ENCODE measurements at regions not wholly inside any gene's neighbourhood (a gene's known extent, or its start where the extent isn't known, plus 50 kb on each side); places are given as distances from the start of the nearest gene placed in this dataset.
"Not testable (repeated sequence)": the region's sequence is repeated elsewhere in the genome, so short reads cannot be mapped to it uniquely, and the experiment has no call there.

GRCh38 chr3:147471741-147472140 lies 62.6 kb downstream of the ZIC1 start:
- DNase-seq: no peak

GRCh38 chr3:147472846-147473245 lies 63.7 kb downstream of the ZIC1 start:
- no peak for DNase-seq

- DNase-seq: no peak
Observed at GRCh38 chr3:147483145-147483544, 74.0 kb downstream of the ZIC1 start.

GRCh38 chr3:147483578-147483977 lies 74.4 kb downstream of the ZIC1 start:
- no peak for DNase-seq

GRCh38 chr3:147493065-147493464 lies 83.9 kb downstream of the ZIC1 start:
- no peak for DNase-seq

GRCh38 chr3:147493666-147494065 lies 84.5 kb downstream of the ZIC1 start:
- no peak for DNase-seq

GRCh38 chr3:147497286-147497685 lies 88.1 kb downstream of the ZIC1 start:
- DNase-seq: no peak

GRCh38 chr3:147507638-147508286 lies 98.6 kb downstream of the ZIC1 start:
- DNase-seq: no peak

GRCh38 chr3:147509448-147509847 lies 100.3 kb downstream of the ZIC1 start:
- no peak for DNase-seq

- no peak for DNase-seq
Observed at GRCh38 chr3:147513785-147514184, 104.6 kb downstream of the ZIC1 start.

GRCh38 chr3:147514366-147515160 lies 105.4 kb downstream of the ZIC1 start:
- no peak for DNase-seq

GRCh38 chr3:147518465-147518864 lies 109.3 kb downstream of the ZIC1 start:
- DNase-seq: no peak

GRCh38 chr3:147521646-147522045 lies 112.5 kb downstream of the ZIC1 start:
- no peak for DNase-seq

GRCh38 chr3:147522780-147523179 lies 113.6 kb downstream of the ZIC1 start:
- DNase-seq: not testable (repeated sequence)

GRCh38 chr3:147529551-147529950 lies 120.4 kb downstream of the ZIC1 start:
- no peak for DNase-seq

- DNase-seq: no peak
Observed at GRCh38 chr3:147538034-147538433, 128.9 kb downstream of the ZIC1 start.

- no peak for DNase-seq
Observed at GRCh38 chr3:147540921-147541320, 131.8 kb downstream of the ZIC1 start.

- DNase-seq: no peak
Observed at GRCh38 chr3:147544290-147544689, 135.1 kb downstream of the ZIC1 start.

GRCh38 chr3:147551491-147551890 lies 142.3 kb downstream of the ZIC1 start:
- no peak for DNase-seq

- no peak for DNase-seq
Observed at GRCh38 chr3:147554332-147554731, 145.2 kb downstream of the ZIC1 start.

GRCh38 chr3:147572970-147573340 lies 163.8 kb downstream of the ZIC1 start:
- DNase-seq: no peak

- no peak for DNase-seq
Observed at GRCh38 chr3:147574621-147575020, 165.5 kb downstream of the ZIC1 start.

- no peak for DNase-seq
Observed at GRCh38 chr3:147575391-147575790, 166.2 kb downstream of the ZIC1 start.

- no peak for DNase-seq
Observed at GRCh38 chr3:147582642-147583041, 173.5 kb downstream of the ZIC1 start.

GRCh38 chr3:147589016-147589415 lies 179.9 kb downstream of the ZIC1 start:
- no peak for DNase-seq
